ENCODE measurements at regions not wholly inside any gene's neighbourhood (a gene's known extent, or its start where the extent isn't known, plus 50 kb on each side); places are given as distances from the start of the nearest gene placed in this dataset.

- Histone ChIP-seq H3K4me2 (ENCODE audit: unreplicated experiment) (no peak overlapping the region), H3K4me1 (ENCODE audit: insufficient read depth) (peaks cover 6% of the 10 kb centered on the region; the same call in 1 of the 2 replicates), H3K36me3 (ENCODE audit: low read depth) (no peaks in the 10 kb centered on the region), H4K20me1 (ENCODE audit: insufficient read depth) (no peaks in the 10 kb centered on the region), H3K79me2 (ENCODE audit: insufficient read depth) (no peaks in the 10 kb centered on the region), H3K27me3 (replicated peaks; ENCODE audit: insufficient read depth) (no peaks in the 10 kb centered on the region), H3K9me3 (ENCODE audit: low read depth) (no peaks in the 10 kb centered on the region), H3K27ac (no peak overlapping the region), H3K9me2 (ENCODE audit: insufficient read depth) (no peaks in the 10 kb centered on the region), H3F3A (ENCODE audit: insufficient read depth) (no peaks in the 10 kb centered on the region), H2AFZ (no peak overlapping the region), H3K4me3 (no peak overlapping the region), H3K9ac (no peak overlapping the region)
- DNase-seq, result no peak
- in situ Hi-C loops (cut with MboI), result loop anchor here (10.0 kb wide), 1 partner anchor 103 kb away; no protein-coding TSS in a partner anchor
- 84 to 85% methylated on average over 17 of the region's 17 CpGs for WGBS, 2 experiments (ENCODE audit: low coverage in 1 of 2, low lambda C conversion rate in 2 of 2, missing lambda C conversion rate in 2 of 2)
- no peak for TF ChIP-seq EZH2 (IDR thresholded peaks at IDR 0.05; ENCODE audit: insufficient read depth, poor library complexity, severe bottlenecking)
- TF ChIP-seq EZH2phosphoT487 (IDR thresholded peaks at IDR 0.05; ENCODE audit: insufficient read depth, low read depth), result no peak
Observed at GRCh38 chr12:123041811-123042655, 61.6 kb downstream of the ARL6IP4 start.

- no peaks in the 10 kb centered on the region for H3K9me2 ChIP-seq (ENCODE audit: insufficient read depth)
- no peaks in the 10 kb centered on the region for H3K79me2 ChIP-seq (ENCODE audit: insufficient read depth)
- 94 to 100% methylated on average over 3 of the region's 3 CpGs for WGBS, 2 experiments (ENCODE audit: low coverage in 1 of 2, low lambda C conversion rate in 2 of 2, missing lambda C conversion rate in 2 of 2)
- no peak for DNase-seq
- no peaks in the 10 kb centered on the region for H3K27me3 ChIP-seq (replicated peaks; ENCODE audit: insufficient read depth)
- no peaks in the 10 kb centered on the region for H3K36me3 ChIP-seq (ENCODE audit: low read depth)
- in situ Hi-C loops (cut with MboI), result loop anchor here (10.0 kb wide), 1 partner anchor 104 kb away; no protein-coding TSS in a partner anchor
- H3K9ac ChIP-seq, result no peak overlapping the region
- H3K4me3 ChIP-seq, result no peak overlapping the region
- TF ChIP-seq EZH2 (IDR thresholded peaks at IDR 0.05; ENCODE audit: insufficient read depth, poor library complexity, severe bottlenecking) (no peak), EZH2phosphoT487 (IDR thresholded peaks at IDR 0.05; ENCODE audit: insufficient read depth, low read depth) (no peak)
- H3K4me2 ChIP-seq (ENCODE audit: unreplicated experiment), result no peak overlapping the region
- H3K4me1 ChIP-seq (ENCODE audit: insufficient read depth), result peaks cover 6% of the 10 kb centered on the region; the same call in 1 of the 2 replicates
- no peak overlapping the region for H2AFZ ChIP-seq
- no peaks in the 10 kb centered on the region for H4K20me1 ChIP-seq (ENCODE audit: insufficient read depth)
- no peaks in the 10 kb centered on the region for H3K9me3 ChIP-seq (ENCODE audit: low read depth)
- H3F3A ChIP-seq (ENCODE audit: insufficient read depth), result no peaks in the 10 kb centered on the region
- H3K27ac ChIP-seq, result no peak overlapping the region
Observed at GRCh38 chr12:123041042-123041531, 60.6 kb downstream of the ARL6IP4 start.

GRCh38 chr12:123040106-123040505 lies 59.6 kb downstream of the ARL6IP4 start:
- in situ Hi-C loops (cut with MboI), result loop anchor here (10.0 kb wide), 1 partner anchor 105 kb away; no protein-coding TSS in a partner anchor
- Histone ChIP-seq H4K20me1 (ENCODE audit: insufficient read depth) (no peaks in the 10 kb centered on the region), H3K4me3 (no peak overlapping the region), H3K4me2 (ENCODE audit: unreplicated experiment) (no peak overlapping the region), H3F3A (ENCODE audit: insufficient read depth) (no peaks in the 10 kb centered on the region), H2AFZ (no peak overlapping the region), H3K9ac (no peak overlapping the region), H3K4me1 (ENCODE audit: insufficient read depth) (peaks cover 8% of the 10 kb centered on the region), H3K79me2 (ENCODE audit: insufficient read depth) (no peaks in the 10 kb centered on the region), H3K27ac (no peak overlapping the region), H3K27me3 (replicated peaks; ENCODE audit: insufficient read depth) (no peaks in the 10 kb centered on the region), H3K9me2 (ENCODE audit: insufficient read depth) (no peaks in the 10 kb centered on the region), H3K9me3 (ENCODE audit: low read depth) (no peaks in the 10 kb centered on the region), H3K36me3 (ENCODE audit: low read depth) (no peaks in the 10 kb centered on the region)
- DNase-seq, result no peak
- WGBS, 2 experiments (ENCODE audit: low coverage in 1 of 2, low lambda C conversion rate in 2 of 2, missing lambda C conversion rate in 2 of 2), result 96 to 99% methylated on average over 2 of the region's 2 CpGs
- TF ChIP-seq EZH2 (IDR thresholded peaks at IDR 0.05; ENCODE audit: insufficient read depth, poor library complexity, severe bottlenecking), result no peak
- no peak for TF ChIP-seq EZH2phosphoT487 (IDR thresholded peaks at IDR 0.05; ENCODE audit: insufficient read depth, low read depth)

GRCh38 chr12:123038966-123039365 lies 58.5 kb downstream of the ARL6IP4 start:
- Histone ChIP-seq H3K9me2 (ENCODE audit: insufficient read depth) (no peaks in the 10 kb centered on the region), H3K4me1 (ENCODE audit: insufficient read depth) (peaks cover 11% of the 10 kb centered on the region), H3K9ac (no peak overlapping the region), H3K27me3 (replicated peaks; ENCODE audit: insufficient read depth) (no peaks in the 10 kb centered on the region), H3K4me2 (ENCODE audit: unreplicated experiment) (no peak overlapping the region), H3K9me3 (ENCODE audit: low read depth) (no peaks in the 10 kb centered on the region), H3K4me3 (no peak overlapping the region), H3K36me3 (ENCODE audit: low read depth) (no peaks in the 10 kb centered on the region), H2AFZ (no peak overlapping the region), H4K20me1 (ENCODE audit: insufficient read depth) (no peaks in the 10 kb centered on the region), H3K79me2 (ENCODE audit: insufficient read depth) (no peaks in the 10 kb centered on the region), H3F3A (ENCODE audit: insufficient read depth) (no peaks in the 10 kb centered on the region; the same call in 1 of the 2 replicates), H3K27ac (no peak overlapping the region)
- DNase-seq, result no peak
- WGBS, 2 experiments (ENCODE audit: low coverage in 1 of 2, low lambda C conversion rate in 2 of 2, missing lambda C conversion rate in 2 of 2), result 96 to 97% methylated on average over 6 of the region's 6 CpGs
- TF ChIP-seq EZH2 (IDR thresholded peaks at IDR 0.05; ENCODE audit: insufficient read depth, poor library complexity, severe bottlenecking) (no peak), EZH2phosphoT487 (IDR thresholded peaks at IDR 0.05; ENCODE audit: insufficient read depth, low read depth) (no peak)
- in situ Hi-C loops (cut with MboI), result no loop called here

All from GM23248 (cell line).